GM12873 (cell line): ENCODE measurements at regions not wholly inside any gene's neighbourhood (a gene's known extent, or its start where the extent isn't known, plus 50 kb on each side); places are given as distances from the start of the nearest gene placed in this dataset.

ENCODE experiments used
- TF ChIP-seq, protein P1 (sequence below): IDR thresholded peaks from 2 replicates; pipeline ENCODE4 v1.5.1; 2012; ENCODE audit warnings: low read depth, mild to moderate bottlenecking, moderate library complexity, low read length, control low read depth; ENCODE audit not compliant: insufficient read depth; ENCODE audit errors: missing control alignments

DNA sequence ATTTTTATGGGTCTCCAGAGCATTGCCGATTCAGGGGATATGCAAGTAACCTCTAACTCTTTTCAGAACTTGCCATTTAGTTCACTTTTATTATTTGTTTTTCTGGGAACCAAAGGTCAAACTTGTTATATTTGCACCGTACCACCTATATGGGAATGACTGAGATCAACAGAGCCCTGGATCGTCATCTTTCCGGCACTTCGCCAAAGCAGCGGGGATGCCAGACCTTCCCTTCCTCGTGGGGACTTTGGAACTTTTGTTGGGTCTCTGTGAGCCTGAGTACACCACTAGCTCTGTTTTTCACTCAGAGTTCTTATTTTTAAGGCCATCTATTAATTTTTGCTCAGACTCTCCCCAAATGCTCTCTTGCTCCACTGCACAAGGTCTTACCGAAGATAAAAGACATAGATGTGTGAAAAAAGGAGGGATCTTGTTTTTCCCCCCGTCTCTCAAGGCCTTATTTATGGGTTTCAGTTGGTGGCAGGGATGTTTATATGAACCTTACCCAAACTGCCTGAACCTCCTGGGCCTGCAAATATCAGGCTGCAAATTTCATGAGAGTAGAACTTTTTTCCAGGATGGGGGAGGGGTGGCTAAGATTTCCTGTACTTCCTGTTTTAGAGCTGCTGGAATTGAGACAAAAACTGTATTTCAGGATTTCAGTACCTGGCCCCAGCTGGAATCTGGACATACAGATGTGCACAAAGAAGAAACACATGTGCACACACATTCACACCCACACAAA is 350.3 kb downstream of the HRH4 start:
- TF ChIP-seq, protein P1, sequence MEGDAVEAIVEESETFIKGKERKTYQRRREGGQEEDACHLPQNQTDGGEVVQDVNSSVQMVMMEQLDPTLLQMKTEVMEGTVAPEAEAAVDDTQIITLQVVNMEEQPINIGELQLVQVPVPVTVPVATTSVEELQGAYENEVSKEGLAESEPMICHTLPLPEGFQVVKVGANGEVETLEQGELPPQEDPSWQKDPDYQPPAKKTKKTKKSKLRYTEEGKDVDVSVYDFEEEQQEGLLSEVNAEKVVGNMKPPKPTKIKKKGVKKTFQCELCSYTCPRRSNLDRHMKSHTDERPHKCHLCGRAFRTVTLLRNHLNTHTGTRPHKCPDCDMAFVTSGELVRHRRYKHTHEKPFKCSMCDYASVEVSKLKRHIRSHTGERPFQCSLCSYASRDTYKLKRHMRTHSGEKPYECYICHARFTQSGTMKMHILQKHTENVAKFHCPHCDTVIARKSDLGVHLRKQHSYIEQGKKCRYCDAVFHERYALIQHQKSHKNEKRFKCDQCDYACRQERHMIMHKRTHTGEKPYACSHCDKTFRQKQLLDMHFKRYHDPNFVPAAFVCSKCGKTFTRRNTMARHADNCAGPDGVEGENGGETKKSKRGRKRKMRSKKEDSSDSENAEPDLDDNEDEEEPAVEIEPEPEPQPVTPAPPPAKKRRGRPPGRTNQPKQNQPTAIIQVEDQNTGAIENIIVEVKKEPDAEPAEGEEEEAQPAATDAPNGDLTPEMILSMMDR: no peak

DNA sequence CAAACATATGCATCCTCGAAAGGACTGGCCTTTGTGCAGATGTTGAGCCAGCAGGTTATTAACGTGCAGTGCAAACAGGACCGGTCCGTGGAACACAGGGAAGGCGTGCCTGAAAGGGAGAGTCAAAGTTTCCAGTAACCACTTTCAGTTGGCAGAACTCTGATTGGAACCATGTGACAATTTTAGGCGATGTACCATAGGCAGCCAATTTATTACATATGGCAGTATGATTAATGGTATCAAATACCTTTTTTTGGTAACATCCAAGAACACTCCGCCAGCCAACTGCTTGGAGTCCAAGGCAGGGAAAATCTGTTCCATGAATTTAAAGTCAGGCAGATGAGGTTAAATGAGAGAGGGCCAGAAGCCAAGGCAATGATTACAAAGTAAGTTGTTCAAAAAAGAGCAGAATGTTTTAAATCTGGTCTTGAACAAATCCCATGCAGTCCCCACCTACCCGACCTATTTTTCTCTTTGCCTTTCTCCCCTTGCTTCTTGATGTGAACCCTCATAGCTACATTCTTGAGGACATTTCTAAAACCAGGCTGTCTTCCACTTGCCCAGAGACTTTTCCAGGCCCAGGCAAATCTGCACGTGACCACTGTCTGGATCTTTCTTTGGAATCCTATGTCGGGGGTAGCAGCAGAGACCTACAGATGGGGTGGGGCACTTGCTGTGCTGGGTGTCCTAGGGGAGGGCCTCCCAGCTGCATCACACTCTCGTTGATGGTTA is 351.7 kb downstream of the HRH4 start:
- TF ChIP-seq, protein P1: no peak

DNA sequence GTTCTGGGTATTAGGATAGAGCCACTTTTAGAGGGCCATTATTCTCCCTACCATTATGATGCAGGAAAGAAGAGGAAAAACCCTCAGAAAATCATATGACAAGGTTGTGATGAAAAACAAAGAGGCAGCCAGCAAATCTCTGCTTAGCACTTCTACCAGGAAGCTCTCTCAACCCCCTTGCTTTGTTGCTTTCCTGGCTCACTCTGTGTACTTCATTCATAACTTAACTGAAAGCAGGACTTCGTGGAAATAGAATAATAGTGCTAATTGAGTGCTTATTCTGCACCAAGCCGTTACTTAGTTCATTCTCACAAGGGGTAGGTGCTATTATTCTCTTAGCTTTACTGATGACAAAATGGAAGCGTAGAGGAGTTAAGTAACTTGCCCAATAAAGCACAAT is 354.1 kb downstream of the HRH4 start:
- TF ChIP-seq, protein P1: no peak

- TF ChIP-seq, protein P1: no peak
Observed at GRCh38 chr18:24817150-24817549, 356.7 kb downstream of the HRH4 start.

- TF ChIP-seq, protein P1: no peak
Observed at GRCh38 chr18:24817587-24818371, 357.3 kb downstream of the HRH4 start.

DNA sequence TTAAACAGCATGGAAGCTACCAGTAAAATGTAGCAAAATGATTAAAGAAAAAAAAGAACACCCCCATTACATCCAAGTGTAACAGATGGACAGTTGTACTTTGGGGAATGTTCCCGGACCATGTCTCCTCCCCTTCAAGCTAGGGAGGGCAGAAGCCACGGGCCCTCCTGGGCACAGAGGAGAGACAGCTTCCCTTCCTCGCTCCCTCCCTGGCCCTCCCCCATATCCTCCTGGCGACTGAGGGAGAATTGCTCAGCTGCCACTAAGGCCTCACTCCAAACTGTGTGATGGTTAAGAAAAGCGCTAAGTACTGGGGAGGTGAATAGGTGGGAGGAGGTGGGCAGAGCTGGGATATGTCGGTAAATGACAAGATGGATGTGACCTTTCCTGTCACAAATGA is 358.0 kb downstream of the HRH4 start:
- TF ChIP-seq, protein P1: no peak

DNA sequence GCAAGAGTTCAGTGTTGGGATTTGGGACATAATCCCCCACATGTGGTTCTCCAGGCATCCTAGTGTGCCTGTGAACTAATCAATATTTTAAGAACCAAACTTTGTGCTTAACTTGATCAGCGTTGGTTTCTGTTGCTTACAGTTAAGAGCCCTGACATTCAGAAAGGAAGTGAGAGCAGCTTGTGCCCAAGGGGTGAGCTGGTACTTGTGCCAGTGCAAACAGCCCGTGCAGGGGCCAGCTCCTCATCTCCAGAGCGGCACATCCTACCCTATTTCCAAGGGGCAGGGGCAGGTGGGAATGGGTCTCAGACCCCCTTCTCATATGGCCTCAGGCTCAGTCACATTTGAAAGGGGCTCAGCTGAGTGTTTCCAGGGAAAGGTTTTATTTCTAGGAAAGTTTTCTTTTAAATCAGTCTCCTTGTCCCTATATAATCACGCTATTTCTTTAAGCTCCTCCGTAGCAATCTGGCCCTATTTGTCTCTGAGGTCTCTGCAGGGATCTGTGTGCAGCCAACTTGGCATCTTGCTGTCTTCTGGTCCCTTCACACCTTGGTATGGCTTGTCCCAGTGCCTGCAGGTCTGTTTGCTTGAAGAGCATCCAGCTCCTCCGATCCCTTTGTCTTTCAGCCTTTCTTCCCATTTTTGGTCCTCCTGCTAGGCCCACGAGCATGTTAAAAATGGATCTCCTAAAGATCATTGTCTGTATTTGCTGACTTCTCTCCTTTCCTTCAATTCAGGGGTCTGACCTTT is 358.9 kb downstream of the HRH4 start:
- TF ChIP-seq, protein P1: no peak
